LoVo (cell line): ENCODE measurements at regions not wholly inside any gene's neighbourhood (a gene's known extent, or its start where the extent isn't known, plus 50 kb on each side); places are given as distances from the start of the nearest gene placed in this dataset.

Experiments used
- DNase-seq: peaks from one replicate; pipeline ENCODE4 v3.0.0-alpha.2; 2016; ENCODE audit warnings: low spot score

DNA sequence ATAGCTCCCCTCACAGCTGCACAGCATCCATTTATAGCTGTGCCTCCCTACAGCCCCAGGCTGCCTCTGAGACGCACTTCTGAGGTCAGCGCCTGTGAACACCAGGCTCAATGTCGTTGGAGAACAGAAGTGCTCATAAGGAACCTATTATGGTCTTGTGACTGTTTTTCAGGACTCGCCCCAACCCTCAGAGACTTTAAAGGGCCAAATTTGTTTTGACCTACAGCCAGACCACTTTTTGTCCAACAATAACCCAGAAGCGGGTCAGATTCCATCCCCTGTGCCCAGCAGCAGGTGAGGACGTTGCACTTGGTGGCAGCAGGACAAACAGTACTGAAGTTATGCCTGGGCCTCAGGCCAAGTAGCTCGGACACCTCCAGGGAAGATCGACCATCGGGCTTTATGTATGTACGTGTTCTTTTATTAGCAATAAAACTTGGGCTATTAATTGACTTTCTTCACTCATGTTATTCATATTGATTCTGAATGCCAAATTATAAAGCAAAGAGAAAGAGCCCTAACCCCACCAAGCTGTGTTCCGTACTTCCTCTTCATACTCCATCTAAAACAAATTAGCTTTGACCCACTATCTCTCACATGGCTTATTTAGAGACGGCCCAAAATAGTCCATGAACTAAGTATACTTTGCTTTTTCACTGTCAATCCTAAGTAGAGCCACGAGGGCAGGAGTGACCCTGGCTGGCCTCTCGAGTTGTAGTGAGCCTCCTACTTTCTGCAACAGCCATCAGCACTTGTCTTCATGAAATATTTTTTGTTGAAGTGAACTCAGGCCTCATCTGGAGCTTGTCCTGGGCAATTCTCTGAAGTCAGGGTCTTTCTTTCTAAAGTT, 92.3 kb upstream of the PAX6 start:
- no peak for DNase-seq

DNA sequence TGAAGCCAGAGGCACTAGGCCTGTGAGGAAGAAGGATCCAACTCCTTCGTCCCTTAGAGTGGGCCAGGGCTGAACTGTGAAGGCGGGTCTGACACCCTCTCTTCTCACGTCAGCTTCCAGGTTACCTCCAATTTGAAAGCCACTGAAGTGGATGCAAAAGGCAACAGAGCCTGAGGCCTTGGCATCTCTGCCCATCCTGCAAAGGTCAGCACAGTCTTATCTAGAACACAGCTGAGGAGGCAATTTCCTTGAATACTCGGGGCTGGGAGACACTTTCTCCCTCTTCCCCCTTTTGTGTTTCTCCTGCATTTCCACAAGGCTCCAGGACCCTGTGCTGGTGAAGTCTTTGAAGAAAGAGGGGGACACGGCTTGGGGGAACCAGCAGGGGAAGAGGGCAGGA, 91.6 kb upstream of the PAX6 start:
- DNase-seq, result no peak

DNA sequence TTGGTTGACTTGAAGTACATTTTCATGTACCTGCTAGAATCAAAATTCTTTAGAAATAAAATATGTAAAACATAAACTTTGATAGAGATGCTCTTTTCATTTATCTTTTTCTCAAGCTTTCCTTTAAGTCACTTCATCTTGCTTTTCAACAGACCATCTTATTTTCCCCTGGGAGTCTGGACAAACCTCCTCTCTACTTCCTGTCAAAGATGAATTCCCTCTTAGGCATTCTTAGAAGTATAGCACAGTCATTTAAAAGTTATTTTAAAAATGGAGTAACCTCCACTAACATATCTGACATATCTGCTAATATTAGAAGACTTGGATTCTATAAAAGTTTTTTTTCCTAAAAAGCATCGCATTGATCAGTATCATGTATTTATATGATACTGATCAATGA, 84.8 kb upstream of the PAX6 start:
- no peak for DNase-seq

DNA sequence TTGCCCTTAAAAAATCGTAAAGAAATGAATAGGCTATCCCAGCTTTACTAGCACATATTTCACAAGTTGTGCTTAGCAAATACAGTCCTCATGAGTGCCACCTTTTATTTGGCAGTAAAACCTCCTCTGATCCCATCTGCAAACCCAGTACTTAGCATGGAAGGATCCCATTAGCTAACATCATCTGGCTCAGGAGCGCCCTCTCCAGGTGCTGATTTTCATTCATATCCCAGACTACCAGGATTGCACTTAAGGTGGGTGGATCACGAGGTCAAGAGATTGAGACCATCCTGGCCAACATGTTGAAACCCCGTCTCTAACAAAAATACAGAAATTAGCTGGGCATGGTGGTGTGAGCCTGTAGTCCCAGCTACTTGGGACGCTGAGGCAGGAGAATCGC, 76.1 kb upstream of the PAX6 start:
- no peak for DNase-seq

DNA sequence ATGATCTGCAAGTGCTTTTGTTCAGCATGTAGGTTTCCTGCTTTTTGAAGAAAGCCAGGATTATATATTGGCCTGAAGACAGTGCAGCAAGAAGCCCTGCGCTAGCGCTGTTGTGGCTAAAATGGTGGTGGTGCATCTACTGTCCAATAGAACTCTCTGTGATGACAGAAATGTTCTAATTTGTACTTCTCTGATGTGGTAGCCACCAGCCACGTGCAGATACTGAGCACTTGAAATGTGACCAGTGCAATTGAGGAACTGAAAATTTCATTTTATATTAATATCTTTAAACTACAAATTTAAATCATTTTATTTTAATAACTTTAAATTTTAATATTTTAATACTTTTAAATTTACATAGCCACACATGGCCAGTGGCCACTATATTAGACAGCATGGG, 73.0 kb upstream of the PAX6 start:
- no peak for DNase-seq

DNA sequence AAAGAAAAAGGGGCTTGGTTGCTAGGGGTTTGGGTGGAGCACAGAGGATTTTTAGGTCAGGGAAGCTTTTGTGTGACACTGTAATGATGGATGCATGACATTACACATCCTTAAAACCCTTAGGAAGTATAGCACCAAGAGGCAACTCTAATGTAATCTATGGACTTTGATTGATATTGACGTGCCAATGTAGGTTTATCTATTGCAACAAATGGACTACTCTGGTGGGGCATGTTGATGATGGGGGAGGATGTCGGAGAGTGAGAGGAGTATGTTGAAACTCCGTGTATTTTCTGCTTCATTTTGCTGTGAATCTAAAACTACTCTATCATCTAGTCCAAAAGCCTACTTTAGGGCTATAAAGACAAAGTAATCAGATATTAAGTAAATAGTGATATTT, 72.3 kb upstream of the PAX6 start:
- DNase-seq, result no peak

DNA sequence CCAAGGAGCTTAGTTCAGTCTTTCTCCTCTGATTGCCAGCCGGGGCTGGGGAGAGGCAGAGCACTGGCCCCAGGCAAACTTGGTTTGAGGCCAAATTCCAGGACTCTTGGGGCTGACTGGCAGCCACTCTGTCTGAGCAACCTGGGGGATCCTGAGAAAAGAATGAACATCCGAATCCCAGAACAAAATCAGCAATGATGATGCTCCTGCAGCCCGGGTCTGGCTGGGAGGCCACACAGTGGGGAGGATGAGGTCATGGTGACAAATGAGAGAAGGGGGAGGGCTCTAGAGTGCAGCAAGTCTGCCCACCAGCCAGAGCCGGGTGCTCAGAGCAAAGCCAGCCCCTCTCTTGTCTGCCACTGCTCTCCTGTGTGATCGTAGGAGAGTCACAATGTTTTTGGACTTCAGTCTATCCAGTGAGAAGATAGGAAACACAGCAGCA, 71.8 kb upstream of the PAX6 start:
- no peak for DNase-seq

DNA sequence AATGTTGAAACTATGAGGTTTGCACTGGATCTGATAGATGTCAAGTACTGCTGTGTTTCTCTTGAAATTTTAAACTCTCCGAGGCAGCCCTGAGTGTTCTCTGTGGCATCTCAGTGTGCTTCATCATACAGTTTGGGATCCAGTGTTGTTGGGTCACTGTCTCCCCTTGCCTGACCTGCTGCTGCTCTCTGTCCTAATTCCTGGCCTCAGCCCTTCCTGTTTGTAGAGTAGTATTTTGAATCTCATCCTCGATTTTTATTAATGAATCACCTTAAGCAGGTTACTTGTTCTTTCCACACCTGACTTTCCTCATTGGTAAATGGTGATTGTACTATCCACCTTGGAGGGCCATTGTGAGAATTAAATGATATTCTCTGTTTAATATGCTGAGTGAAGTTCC, 70.7 kb upstream of the PAX6 start:
- no peak for DNase-seq

DNA sequence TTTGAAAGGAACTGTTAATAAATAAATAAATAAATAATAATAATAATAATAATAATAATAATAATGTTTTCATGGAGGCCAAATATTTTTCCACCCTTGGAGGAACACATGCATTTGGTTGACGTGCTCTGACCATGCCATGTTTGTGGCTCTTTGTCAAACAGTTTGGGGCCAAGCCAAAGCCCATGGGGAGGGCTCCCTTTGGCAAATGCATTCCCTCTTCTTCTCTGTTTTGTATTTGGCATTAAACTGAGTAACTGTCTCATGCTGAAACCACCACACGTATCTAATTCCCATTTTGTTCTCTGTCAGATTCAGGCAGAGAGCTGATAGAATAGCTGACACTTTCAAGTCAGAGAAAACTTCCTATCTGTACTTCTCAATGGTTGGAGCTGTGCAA, 68.6 kb upstream of the PAX6 start:
- no peak for DNase-seq

DNA sequence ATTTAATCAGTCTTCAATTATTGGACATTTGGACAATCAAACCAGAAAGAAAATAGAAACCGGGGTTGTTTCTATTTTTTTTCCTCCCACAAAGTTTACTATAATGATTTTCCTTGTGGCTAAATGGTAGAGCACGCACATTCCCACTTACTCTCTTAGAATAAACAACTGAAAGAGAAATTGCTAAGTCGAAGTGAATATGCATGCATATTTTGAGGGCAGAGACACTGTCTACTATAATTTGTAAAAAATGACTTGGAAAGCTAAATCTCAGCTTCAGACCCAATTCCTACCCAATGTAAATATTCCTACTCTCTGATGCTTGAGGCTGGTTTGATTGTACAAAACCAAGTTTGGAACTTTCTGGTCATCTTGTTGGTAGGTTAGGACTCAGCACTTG, 66.7 kb upstream of the PAX6 start:
- no peak for DNase-seq

DNA sequence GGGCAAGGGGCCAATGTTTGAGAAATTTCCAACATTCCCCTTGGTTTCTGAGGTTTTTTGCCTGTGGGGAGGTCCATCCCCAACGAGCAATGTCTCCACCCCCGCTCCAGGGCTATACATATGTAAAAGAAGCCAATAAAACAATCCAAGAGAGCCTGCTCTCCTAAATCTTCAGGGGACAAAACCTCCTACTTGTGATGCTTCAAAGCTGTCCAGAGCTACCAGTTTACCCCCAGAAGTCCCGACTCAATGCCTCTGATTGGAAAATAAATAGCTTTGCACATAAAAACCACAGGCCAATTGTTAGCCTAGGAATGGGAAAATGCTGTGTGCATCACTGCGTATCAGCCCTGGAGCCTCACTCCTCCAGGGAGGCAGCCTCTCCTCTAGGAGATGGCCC, 66.0 kb upstream of the PAX6 start:
- no peak for DNase-seq

DNA sequence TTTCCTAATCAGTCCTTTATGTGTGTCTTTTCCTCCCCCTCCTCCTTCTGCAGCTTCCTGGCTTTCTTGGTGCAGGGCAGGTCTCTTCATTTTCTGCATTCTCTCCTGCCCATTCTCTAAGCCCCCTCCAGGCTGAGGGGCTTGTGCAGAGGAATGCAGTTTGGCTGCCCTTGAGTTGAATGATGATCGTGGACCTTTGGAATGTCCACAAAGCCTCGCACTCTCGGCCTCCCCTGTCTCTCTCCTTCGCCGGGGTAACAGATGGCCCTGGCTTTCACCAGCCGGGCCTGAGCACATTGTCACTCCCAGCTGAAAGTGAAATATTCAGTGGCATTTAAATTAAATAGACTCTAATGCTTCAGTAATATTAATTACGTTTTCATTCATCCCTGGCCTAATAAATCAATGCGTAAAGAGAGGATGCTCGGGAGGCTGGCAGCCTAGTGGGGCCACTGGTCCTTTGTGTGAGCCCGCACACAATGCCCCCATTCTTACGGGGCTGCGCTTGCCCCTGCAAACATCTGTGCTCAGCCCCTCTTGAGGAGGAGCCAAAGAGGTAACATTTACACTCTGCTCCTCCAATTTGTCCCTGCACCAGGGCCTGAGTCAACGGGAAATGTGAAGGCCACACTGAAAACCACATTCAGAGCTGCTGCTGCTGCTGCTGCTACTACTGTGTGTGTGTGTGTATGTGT, 64.9 kb upstream of the PAX6 start:
- DNase-seq, result no peak

DNA sequence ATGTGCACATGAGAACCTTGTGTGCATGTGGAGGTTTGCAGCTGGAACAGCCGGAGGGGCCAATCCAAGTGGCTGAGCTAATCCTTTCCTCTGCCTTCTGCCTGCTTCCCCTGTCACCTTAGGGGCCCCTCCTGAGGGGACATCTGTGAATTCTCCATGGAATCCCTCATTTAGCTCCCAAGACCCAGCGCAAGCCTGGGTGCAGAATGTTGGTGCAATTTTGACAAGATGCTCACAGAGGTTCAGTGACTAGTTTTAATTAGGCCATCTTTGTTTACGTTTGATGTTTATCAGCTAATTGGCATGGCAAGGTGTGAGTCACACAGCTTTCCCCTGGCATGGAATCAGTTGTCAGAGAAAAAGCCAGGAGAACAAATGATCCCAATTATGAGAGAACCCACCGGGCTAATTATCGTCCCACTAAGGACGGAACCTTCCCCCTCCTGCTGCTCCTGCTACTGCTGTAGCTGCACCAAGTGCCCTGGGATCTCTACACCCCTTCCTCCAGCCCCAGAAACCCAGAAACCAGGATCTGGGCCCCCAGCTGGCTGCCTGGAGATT, 63.6 kb upstream of the PAX6 start:
- DNase-seq, result no peak

DNA sequence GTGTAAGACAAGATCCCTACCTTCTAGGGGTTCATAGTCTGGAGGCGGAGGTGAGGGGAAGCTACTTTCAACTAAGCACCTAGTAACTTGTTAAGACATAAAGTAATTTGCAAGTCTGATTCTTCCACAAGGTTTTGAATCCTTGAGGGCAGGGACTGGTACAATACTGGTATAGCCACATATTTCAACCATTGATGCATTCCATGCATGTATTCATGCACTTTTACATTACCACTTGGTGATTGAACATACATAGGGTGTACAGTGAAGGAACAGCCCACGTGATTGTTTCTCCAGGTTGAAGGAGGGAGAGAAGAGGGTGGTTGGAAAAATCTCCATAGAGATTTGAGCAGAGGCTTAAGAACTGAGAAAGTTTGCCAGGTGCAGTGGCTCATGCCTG, 62.0 kb upstream of the PAX6 start:
- DNase-seq, result no peak

DNA sequence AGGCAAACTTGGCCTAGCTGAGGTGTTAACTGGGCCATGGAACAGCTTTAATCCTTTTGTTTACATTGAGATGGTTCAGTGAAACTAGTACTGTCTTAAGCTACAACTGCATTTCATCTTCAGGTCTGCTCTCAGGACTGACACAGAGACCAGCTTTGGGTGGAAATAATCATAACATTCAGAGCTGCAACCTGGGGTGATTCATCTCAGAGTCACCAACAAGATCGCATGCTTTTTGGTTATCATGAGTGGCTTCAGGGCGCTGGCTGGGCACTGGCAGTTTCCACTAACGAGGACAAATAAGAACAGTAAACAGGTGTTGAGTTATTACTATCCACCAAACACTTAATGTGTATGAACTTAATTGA, 60.9 kb upstream of the PAX6 start:
- no peak for DNase-seq

DNA sequence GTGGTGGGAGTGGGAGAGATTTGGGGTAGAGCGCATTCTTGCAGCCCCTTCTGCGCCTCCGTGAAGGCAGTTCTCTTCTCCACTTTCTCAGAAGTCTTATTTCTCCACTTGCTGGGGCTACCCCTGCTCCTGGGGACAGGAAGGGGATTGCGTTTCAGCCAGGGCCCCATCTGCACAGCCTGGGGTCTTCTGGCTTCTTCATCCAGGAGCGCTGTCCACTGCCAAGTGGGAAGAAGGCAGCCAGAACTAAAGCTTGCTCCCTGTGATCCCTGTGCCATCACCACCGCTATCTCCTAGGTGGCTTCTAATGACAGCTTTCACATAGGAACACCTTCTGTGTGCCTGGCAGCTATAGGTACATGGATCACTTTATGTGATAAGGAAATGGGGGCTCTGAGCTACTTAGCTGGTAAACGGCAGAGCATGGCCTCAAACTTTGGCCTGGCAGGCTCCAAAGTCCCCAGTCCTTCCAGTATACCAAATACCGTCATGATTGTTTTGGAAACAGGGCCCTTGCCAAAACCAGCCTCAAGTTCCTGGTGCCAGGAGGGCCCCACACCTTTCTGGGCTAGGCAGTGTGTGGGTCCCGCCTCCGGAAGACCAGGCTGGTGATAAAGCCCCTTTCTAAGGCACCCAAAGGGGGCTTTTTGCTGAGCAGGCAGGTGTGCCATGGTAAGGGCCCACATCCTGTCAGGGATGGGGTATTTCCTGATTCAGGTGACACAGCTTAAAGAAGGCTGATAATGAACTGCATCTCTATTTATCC, 60.4 kb upstream of the PAX6 start:
- no peak for DNase-seq

DNA sequence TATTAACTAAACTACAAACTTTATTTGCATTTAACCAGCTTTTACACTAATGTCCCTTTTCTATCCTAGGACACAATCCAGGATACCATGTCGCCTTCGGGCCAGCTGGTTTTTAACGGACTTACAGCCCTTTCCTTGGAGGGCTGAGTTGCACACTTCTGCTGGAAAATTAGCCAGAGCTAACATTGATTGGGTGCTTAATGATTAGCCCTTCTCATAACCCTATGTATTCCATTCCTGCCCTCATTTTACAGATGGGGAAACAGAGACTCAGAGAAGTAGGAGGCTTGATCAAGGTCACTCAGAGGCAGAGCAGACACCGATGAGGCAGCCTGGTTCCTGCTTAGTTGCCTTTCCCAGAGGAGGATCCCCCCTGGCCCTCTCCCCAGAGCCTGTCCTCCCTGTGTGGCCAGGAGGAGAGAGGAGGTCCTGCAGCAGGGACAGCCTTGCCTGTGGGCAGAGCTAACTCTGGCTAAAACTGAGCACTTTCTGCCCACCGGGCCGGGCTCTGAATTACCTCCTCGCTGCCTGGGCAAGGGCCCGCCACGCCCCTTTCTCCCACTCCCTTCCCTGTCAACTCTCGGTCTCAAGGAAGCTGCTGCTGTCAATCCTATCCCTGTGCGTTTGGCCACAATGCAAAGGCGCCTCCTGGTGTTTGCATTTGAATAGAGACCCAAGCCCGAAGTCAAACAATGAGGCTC, 59.6 kb upstream of the PAX6 start:
- DNase-seq, result peak; percentile 17

DNA sequence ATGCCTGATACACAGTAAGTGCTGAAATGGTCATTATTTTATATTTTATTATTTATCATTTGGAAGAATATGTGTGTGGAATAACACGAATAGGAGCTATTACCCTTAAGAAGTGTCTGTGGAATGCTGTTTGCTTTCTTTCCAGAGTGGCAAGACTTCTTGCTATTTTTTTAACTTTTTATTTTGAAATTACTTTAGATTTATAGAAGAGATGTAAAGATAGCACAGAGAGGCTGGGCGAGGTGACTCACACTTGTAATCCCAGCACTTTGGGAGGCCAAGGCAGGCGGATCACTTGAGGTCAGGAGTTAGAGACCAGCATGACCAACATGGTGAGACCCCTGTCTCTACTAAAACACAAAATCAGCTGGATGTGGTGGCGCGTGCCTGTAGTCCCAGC, 58.9 kb upstream of the PAX6 start:
- DNase-seq, result no peak

DNA sequence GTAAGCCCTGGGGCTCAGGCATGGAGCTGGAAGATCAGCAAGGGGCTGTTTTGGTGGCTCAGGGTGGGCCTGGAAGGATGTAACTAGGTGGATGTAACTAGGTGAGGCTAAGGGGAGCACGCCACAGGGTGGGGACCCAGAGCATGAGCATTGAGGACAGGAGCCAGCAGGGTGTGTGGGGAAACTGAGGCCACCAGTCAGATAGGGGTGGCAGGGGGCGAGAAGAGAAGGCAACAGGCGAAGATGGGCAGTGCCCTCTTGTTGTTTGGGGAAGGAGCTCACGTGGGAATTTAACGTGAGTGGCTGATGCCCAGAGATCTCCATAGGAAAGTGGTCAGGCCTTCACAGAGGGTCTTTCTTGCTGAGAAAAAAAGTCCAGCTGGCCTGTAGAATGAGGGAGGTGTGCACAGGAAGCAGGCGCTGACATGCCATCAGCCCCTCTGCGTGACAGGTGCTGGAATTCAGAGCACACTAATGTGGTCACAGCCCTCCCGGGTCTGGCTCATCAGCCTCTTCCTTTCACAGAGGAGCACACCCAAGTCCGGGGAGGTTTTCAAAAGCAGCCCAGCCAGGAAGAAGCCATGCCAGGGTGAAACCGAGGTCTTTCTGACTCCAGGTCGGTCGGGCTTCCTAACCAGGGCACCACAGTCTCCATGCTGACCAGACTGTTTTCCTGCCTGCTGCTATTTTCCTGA, 54.6 kb upstream of the PAX6 start:
- no peak for DNase-seq

DNA sequence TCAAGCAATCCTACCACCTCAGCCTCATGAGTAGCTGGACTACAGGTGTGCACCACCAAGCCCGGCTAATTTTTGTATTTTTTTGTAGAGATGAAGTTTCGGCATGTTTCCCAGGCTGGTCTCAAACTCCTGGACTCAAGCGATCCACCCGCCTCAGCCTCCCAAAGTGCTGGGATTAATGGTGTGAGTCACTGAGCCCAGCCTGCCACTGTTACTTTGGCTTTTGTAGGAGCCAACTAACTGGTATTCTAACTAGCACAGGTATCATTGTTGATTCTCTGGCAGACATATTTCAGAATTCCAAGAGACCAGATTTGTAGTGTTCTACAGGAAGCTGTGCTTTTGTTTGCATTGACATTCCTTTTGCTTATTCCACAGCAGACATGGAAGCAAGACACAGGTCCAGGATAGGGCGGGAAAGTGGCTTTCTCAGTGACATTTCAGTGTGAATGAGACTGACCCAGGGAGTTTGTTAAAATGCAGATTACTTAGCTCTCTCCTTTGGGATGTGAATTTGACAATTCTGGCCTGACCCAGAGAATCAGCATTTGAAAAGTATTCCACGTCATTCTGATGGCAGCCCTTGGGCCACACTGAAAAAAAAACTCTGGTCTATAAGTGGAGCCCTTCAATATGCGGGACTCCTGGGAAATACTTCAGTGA, 52.2 kb upstream of the PAX6 start:
- no peak for DNase-seq

DNA sequence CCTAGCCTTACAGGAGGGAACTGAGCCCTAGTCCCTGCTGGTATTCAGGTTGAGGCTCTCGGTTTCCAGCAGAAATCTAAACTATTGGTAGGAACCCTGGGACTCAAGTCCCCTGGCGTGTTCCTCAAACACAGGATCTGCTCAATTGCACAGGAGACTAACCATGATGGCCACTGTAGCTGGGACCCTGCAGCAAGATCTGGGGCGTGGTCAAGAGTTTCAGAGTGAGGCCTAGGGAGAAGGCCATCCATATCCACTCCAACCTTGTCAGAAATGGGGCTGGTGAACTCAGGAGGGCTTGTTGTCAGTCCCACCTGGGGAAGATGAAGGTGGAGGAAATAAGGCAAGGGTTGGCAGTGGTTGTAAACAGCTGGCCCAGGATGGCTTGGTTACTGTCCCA, 49.9 kb upstream of the PAX6 start:
- DNase-seq, result no peak
